ENCODE measurements at regions not wholly inside any gene's neighbourhood (a gene's known extent, or its start where the extent isn't known, plus 50 kb on each side); places are given as distances from the start of the nearest gene placed in this dataset.
"Not testable (repeated sequence)": the region's sequence is repeated elsewhere in the genome, so short reads cannot be mapped to it uniquely, and the experiment has no call there.

- no peak for DNase-seq (ENCODE audit: low read depth in 3 of 3)
These were observed 318.8 kb upstream of the NAALADL2 start for GRCh38 chr3:174540116-174540908.

- DNase-seq (ENCODE audit: low read depth in 3 of 3) = no peak
These were observed 317.3 kb upstream of the NAALADL2 start for GRCh38 chr3:174541708-174542315.

- no peak for DNase-seq (ENCODE audit: low read depth in 3 of 3)
These were observed 311.2 kb upstream of the NAALADL2 start for GRCh38 chr3:174547801-174548435.

GRCh38 chr3:174548841-174549623 is 310.1 kb upstream of the NAALADL2 start:
- no peak for DNase-seq (ENCODE audit: low read depth in 3 of 3)

GRCh38 chr3:174581558-174581957 is 277.6 kb upstream of the NAALADL2 start:
- DNase-seq (ENCODE audit: low read depth in 3 of 3) = no peak

- DNase-seq (ENCODE audit: low read depth in 3 of 3) = no peak
These were observed 275.7 kb upstream of the NAALADL2 start for GRCh38 chr3:174583396-174583795.

- DNase-seq (ENCODE audit: low read depth in 3 of 3) = not testable (repeated sequence)
These were observed 272.0 kb upstream of the NAALADL2 start for GRCh38 chr3:174587137-174587536.

GRCh38 chr3:174596447-174596982 is 262.6 kb upstream of the NAALADL2 start:
- no peak for DNase-seq (ENCODE audit: low read depth in 3 of 3)

- no peak for DNase-seq (ENCODE audit: low read depth in 3 of 3)
These were observed 260.2 kb upstream of the NAALADL2 start for GRCh38 chr3:174598885-174599439.

- no peak for DNase-seq (ENCODE audit: low read depth in 3 of 3)
These were observed 246.0 kb upstream of the NAALADL2 start for GRCh38 chr3:174613173-174613572.

- DNase-seq (ENCODE audit: low read depth in 3 of 3) = no peak
These were observed 245.1 kb upstream of the NAALADL2 start for GRCh38 chr3:174614036-174614435.

GRCh38 chr3:174618368-174619080 is 240.6 kb upstream of the NAALADL2 start:
- DNase-seq (ENCODE audit: low read depth in 3 of 3) = no peak

- DNase-seq (ENCODE audit: low read depth in 3 of 3) = no peak
These were observed 239.9 kb upstream of the NAALADL2 start for GRCh38 chr3:174619239-174619638.

- DNase-seq (ENCODE audit: low read depth in 3 of 3) = no peak
These were observed 239.0 kb upstream of the NAALADL2 start for GRCh38 chr3:174620138-174620537.

- no peak for DNase-seq (ENCODE audit: low read depth in 3 of 3)
These were observed 238.2 kb upstream of the NAALADL2 start for GRCh38 chr3:174620855-174621472.

- DNase-seq (ENCODE audit: low read depth in 3 of 3) = no peak
These were observed 225.8 kb upstream of the NAALADL2 start for GRCh38 chr3:174633342-174633741.

GRCh38 chr3:174636451-174636850 is 222.7 kb upstream of the NAALADL2 start:
- no peak for DNase-seq (ENCODE audit: low read depth in 3 of 3)

GRCh38 chr3:174639406-174639805 is 219.7 kb upstream of the NAALADL2 start:
- DNase-seq (ENCODE audit: low read depth in 3 of 3) = no peak

- no peak for DNase-seq (ENCODE audit: low read depth in 3 of 3)
These were observed 219.2 kb upstream of the NAALADL2 start for GRCh38 chr3:174639970-174640369.

- DNase-seq (ENCODE audit: low read depth in 3 of 3) = no peak
These were observed 218.2 kb upstream of the NAALADL2 start for GRCh38 chr3:174640932-174641331.
